Panc1 (cell line): ENCODE measurements at regions not wholly inside any gene's neighbourhood (a gene's known extent, or its start where the extent isn't known, plus 50 kb on each side); places are given as distances from the start of the nearest gene placed in this dataset.

Experiments
- ATAC-seq: fragments of 200-7000 bp; cut with Tn5 transposase; 2 replicates; pipeline ENCODE4 v1.9.1; 2020; ENCODE audit warnings: mild to moderate bottlenecking, moderate library complexity
- BruUV-seq: library from RNA; stranded (reverse); fragments of 400-500 nt; replicated peaks from 2 replicates; lab custom pipeline; 2021; lab: Mats Ljungman, UMichigan
- CTCF ChIA-PET: fragments of 300-600 bp; sonication (Branson Sonifier 250); formaldehyde crosslinking; loops from one replicate; lab custom pipeline; 2022; ENCODE audit warnings: antibody characterized with exemption; lab: Charles Lee
- POLR2A ChIA-PET: fragments of 300-600 bp; sonication (Branson Sonifier 250); formaldehyde crosslinking; loops from one replicate; lab custom pipeline; 2022; ENCODE audit warnings: antibody characterized with exemption; lab: Charles Lee
- DNase-seq: peaks from one replicate; pipeline ENCODE4 v3.0.0-alpha.2; 2010; ENCODE audit warnings: low read depth, low spot score
- H3K27ac ChIP-seq: 2 replicates; pipeline ENCODE4 v1.5.1; 2011; ENCODE audit warnings: mild to moderate bottlenecking, low read length, inconsistent platforms
- H3K27me3 ChIP-seq: fragments of 200-500 bp; sonication (Bioruptor generic); 2 replicates; pipeline ENCODE4 v1.6.0; 2014; ENCODE audit warnings: low read length, inconsistent platforms; ENCODE audit not compliant: control insufficient read depth, insufficient read depth
- H3K36me3 ChIP-seq: fragments of 200-500 bp; sonication (Bioruptor generic); 2 replicates; pipeline ENCODE4 v1.5.1; 2014; ENCODE audit warnings: inconsistent platforms, mild to moderate bottlenecking, low read length, moderate library complexity; ENCODE audit not compliant: control insufficient read depth, insufficient read depth
- H3K4me1 ChIP-seq: 2 replicates; pipeline ENCODE4 v1.5.1; 2011; ENCODE audit warnings: inconsistent platforms, mild to moderate bottlenecking, low read length, moderate library complexity; ENCODE audit not compliant: control insufficient read depth, insufficient read depth
- H3K4me3 ChIP-seq, 2 experiments: 2 replicates each; pipeline ENCODE4 v1.5.1; 2011 to 2012; ENCODE audit warnings: low read depth in 2 of 2, low read length in 2 of 2, mild to moderate bottlenecking in 2 of 2, inconsistent platforms in 1 of 2, moderate library complexity in 1 of 2
- H3K9me3 ChIP-seq: fragments of 200-500 bp; sonication (Bioruptor generic); 2 replicates; pipeline ENCODE4 v1.5.1; 2014; ENCODE audit warnings: low read depth, mild to moderate bottlenecking, inconsistent platforms, low read length, moderate library complexity; ENCODE audit not compliant: control insufficient read depth, insufficient read depth
- CTCF ChIP-seq: fragments of 450-650 bp; IDR thresholded peaks from 2 replicates; pipeline ENCODE4 v1.5.1; 2017; ENCODE audit warnings: mild to moderate bottlenecking
- POLR2AphosphoS5 ChIP-seq: IDR thresholded peaks from 2 replicates; pipeline ENCODE4 v1.6.1; 2012; ENCODE audit warnings: mild to moderate bottlenecking, low read depth, low read length, moderate library complexity
- SIN3A ChIP-seq: IDR thresholded peaks from 2 replicates; pipeline ENCODE4 v1.6.1; 2012; ENCODE audit warnings: low read depth, mild to moderate bottlenecking, low read length, moderate library complexity, borderline replicate concordance; ENCODE audit not compliant: insufficient read depth
- TCF7L2 ChIP-seq: IDR thresholded peaks from 2 replicates; pipeline ENCODE4 v1.6.1; 2011; ENCODE audit warnings: mild to moderate bottlenecking, low read depth, low read length, inconsistent platforms
- in situ Hi-C: cut with HindIII; loops from 2 replicates; pipeline ENCODE4 v1.10.0; 2016; ENCODE audit warnings: low sequenced_read_pairs, low pct_unique_long_range_greater_than_20kb
- intact Hi-C: fragments of 100-400 bp; cut with micrococcal nuclease; formaldehyde crosslinking; loops from one replicate; pipeline ENCODE4 v1.10.0; 2022; ENCODE audit not compliant: unreplicated experiment
- TF ChIP-seq, protein P1 (sequence below), 2 experiments: IDR thresholded peaks; 2 replicates each; pipeline ENCODE4 v1.6.1; 2011 to 2012; ENCODE audit warnings: low read depth in 2 of 2, control low read depth in 1 of 2, low read length in 1 of 2, mild to moderate bottlenecking in 1 of 2, moderate library complexity in 1 of 2; ENCODE audit not compliant: insufficient read depth in 1 of 2

- in situ Hi-C loops (no loop called here), intact Hi-C loops (no loop called here)
- Histone ChIP-seq H3K27me3 (no peaks in the 10 kb centered on the region), H3K9me3 (no peaks in the 10 kb centered on the region), H3K4me3 (no peak overlapping the region), H3K36me3 (no peaks in the 10 kb centered on the region), H3K4me1 (no peaks in the 10 kb centered on the region), H3K27ac (no peak overlapping the region)
- POLR2A ChIA-PET, result no interaction called here
- CTCF ChIA-PET, result no interaction called here
- TF ChIP-seq POLR2AphosphoS5 (no peak), TCF7L2 (no peak), SIN3A (no peak), CTCF (no peak)
- TF ChIP-seq, protein P1, sequence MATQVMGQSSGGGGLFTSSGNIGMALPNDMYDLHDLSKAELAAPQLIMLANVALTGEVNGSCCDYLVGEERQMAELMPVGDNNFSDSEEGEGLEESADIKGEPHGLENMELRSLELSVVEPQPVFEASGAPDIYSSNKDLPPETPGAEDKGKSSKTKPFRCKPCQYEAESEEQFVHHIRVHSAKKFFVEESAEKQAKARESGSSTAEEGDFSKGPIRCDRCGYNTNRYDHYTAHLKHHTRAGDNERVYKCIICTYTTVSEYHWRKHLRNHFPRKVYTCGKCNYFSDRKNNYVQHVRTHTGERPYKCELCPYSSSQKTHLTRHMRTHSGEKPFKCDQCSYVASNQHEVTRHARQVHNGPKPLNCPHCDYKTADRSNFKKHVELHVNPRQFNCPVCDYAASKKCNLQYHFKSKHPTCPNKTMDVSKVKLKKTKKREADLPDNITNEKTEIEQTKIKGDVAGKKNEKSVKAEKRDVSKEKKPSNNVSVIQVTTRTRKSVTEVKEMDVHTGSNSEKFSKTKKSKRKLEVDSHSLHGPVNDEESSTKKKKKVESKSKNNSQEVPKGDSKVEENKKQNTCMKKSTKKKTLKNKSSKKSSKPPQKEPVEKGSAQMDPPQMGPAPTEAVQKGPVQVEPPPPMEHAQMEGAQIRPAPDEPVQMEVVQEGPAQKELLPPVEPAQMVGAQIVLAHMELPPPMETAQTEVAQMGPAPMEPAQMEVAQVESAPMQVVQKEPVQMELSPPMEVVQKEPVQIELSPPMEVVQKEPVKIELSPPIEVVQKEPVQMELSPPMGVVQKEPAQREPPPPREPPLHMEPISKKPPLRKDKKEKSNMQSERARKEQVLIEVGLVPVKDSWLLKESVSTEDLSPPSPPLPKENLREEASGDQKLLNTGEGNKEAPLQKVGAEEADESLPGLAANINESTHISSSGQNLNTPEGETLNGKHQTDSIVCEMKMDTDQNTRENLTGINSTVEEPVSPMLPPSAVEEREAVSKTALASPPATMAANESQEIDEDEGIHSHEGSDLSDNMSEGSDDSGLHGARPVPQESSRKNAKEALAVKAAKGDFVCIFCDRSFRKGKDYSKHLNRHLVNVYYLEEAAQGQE (IDR thresholded peaks at IDR 0.05; ENCODE audit: insufficient read depth in 1 of 2, low read depth in 2 of 2, low read length in 1 of 2), result no peak
- ATAC-seq (no peak), DNase-seq (no peak)
- BruUV-seq, result no TSS peak
Measured at GRCh38 chr6:22409486-22409885, 112.7 kb upstream of the PRL start.

DNA sequence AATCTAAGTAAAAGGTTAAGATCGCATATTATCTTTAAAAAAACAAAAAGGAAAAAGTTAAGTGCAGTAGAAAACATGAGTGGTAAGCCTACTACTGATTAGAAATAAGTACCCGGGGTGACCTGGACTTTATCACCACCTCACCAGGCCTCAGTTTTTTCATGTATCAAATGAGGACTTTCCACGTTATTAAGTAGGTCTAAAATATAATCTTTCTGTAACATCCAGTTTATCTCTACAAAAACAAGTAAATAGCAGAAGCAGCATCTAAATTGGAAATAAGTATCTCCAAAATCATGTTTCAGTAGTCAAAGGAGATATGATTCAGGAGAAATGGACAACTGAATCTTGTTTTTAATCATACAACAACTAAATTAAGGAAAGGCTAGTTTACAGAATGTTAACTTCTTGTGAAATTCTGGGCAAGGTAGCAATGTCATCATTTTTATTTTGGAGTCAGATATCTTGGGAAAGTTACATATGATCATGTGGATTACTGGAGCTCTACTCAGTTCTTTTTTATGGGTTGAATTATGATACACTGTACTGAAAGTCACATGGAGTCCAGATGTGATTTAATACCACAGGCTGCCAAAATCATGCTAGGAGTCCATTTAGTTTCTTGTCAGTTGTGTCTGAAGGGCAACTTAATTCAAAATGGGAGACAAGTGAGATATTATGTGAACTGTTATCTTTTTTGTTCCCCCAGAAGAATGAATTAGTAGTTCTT lies 114.7 kb upstream of the PRL start:
- no peak for DNase-seq
- ATAC-seq, result no peak
- Histone ChIP-seq H3K27ac (no peak overlapping the region), H3K9me3 (no peaks in the 10 kb centered on the region), H3K4me3 (no peak overlapping the region), H3K27me3 (no peaks in the 10 kb centered on the region), H3K36me3 (no peaks in the 10 kb centered on the region), H3K4me1 (no peaks in the 10 kb centered on the region)
- TF ChIP-seq, protein P1 (IDR thresholded peaks at IDR 0.05; ENCODE audit: insufficient read depth in 1 of 2, low read depth in 2 of 2, low read length in 1 of 2), result no peak
- TF ChIP-seq SIN3A, result no peak
- in situ Hi-C loops, result no loop called here
- no TSS peak for BruUV-seq
- intact Hi-C loops, result no loop called here
- ChIA-PET POLR2A (no interaction called here), CTCF (no interaction called here)
